IMR-90 (cell line): ENCODE measurements at regions not wholly inside any gene's neighbourhood (a gene's known extent, or its start where the extent isn't known, plus 50 kb on each side); places are given as distances from the start of the nearest gene placed in this dataset.

ENCODE experiments used
- ATAC-seq: fragments of 200-7000 bp; cut with Tn5 transposase; 2 replicates; pipeline ENCODE4 v1.9.1; 2020; ENCODE audit warnings: low read depth, mild to moderate bottlenecking, moderate library complexity
- BruUV-seq: library from RNA; stranded (reverse); fragments of 400-500 nt; replicated peaks from 2 replicates; lab custom pipeline; 2021; lab: Mats Ljungman, UMichigan
- CTCF ChIA-PET: fragments of 300-600 bp; formaldehyde crosslinking; extraction: SDS; loops from one replicate; lab custom pipeline; 2021; ENCODE audit warnings: antibody characterized with exemption; lab: Yijun Ruan, JAX
- POLR2A ChIA-PET: fragments of 300-600 bp; sonication (Branson Sonifier 250); formaldehyde crosslinking; loops from one replicate; lab custom pipeline; 2022; ENCODE audit warnings: antibody characterized with exemption; ENCODE audit not compliant: unreplicated experiment; lab: Charles Lee
- DNase-seq: peaks from one replicate; pipeline ENCODE4 v3.0.0; 2013
- H2AFZ ChIP-seq: replicated peaks from 2 replicates; pipeline ENCODE3; 2013; ENCODE audit warnings: low read length, mild to moderate bottlenecking; ENCODE audit not compliant: poor library complexity
- H2AK5ac ChIP-seq: 2 replicates; pipeline ENCODE4 v1.6.1; 2013; ENCODE audit warnings: low read depth, low read length, inconsistent platforms
- H2AK9ac ChIP-seq: replicated peaks from 2 replicates; pipeline ENCODE3; 2013; ENCODE audit warnings: mild to moderate bottlenecking, low read depth, low read length, moderate library complexity; ENCODE audit not compliant: poor library complexity
- H2BK120ac ChIP-seq: 2 replicates; pipeline ENCODE4 v1.6.1; 2013; ENCODE audit warnings: low read depth, low read length, inconsistent platforms
- H2BK15ac ChIP-seq: 3 replicates; pipeline ENCODE4 v1.6.1; 2013; ENCODE audit warnings: low read depth, low read length, inconsistent platforms
- H2BK20ac ChIP-seq: 2 replicates; pipeline ENCODE4 v1.6.1; 2013; ENCODE audit warnings: low read depth, mild to moderate bottlenecking, inconsistent platforms, low read length, moderate library complexity
- H2BK5ac ChIP-seq: 2 replicates; pipeline ENCODE4 v1.6.1; 2013; ENCODE audit warnings: mild to moderate bottlenecking, low read depth, low read length, inconsistent platforms; ENCODE audit not compliant: poor library complexity, severe bottlenecking
- H3K14ac ChIP-seq: replicated peaks from 2 replicates; pipeline ENCODE4 v1.6.1; 2013; ENCODE audit warnings: low read depth, low read length, inconsistent platforms
- H3K18ac ChIP-seq: 2 replicates; pipeline ENCODE4 v1.6.1; 2013; ENCODE audit warnings: low read depth, low read length, control low read depth
- H3K23ac ChIP-seq: 2 replicates; pipeline ENCODE4 v1.6.1; 2013; ENCODE audit warnings: low read depth, low read length, inconsistent platforms
- H3K27ac ChIP-seq: 2 replicates; pipeline ENCODE4 v1.5.1; 2013; ENCODE audit warnings: mild to moderate bottlenecking, control low read depth, low read length; ENCODE audit not compliant: insufficient read depth
- H3K27me3 ChIP-seq: 2 replicates; pipeline ENCODE4 v1.6.1; 2013; ENCODE audit warnings: low read length; ENCODE audit not compliant: control insufficient read depth, insufficient read depth
- H3K36me3 ChIP-seq: 2 replicates; pipeline ENCODE4 v1.6.1; 2013; ENCODE audit warnings: low read length, mixed read lengths; ENCODE audit not compliant: control insufficient read depth, insufficient read depth
- H3K4ac ChIP-seq: 2 replicates; pipeline ENCODE4 v1.6.1; 2013; ENCODE audit warnings: low read depth, low read length, inconsistent platforms
- H3K4me1 ChIP-seq: 2 replicates; pipeline ENCODE4 v1.6.1; 2013; ENCODE audit warnings: low read length, mixed read lengths; ENCODE audit not compliant: control insufficient read depth, insufficient read depth
- H3K4me2 ChIP-seq: 2 replicates; pipeline ENCODE4 v1.6.1; 2013; ENCODE audit warnings: low read depth, mild to moderate bottlenecking, control low read depth, low read length, moderate library complexity
- H3K4me3 ChIP-seq: 2 replicates; pipeline ENCODE4 v1.5.1; 2013; ENCODE audit warnings: low read depth, mild to moderate bottlenecking, control low read depth, low read length, moderate library complexity; ENCODE audit not compliant: insufficient read depth
- H3K56ac ChIP-seq: 2 replicates; pipeline ENCODE4 v1.6.1; 2013; ENCODE audit warnings: low read length, inconsistent platforms; ENCODE audit not compliant: insufficient read depth; ENCODE audit errors: extremely low read depth
- H3K79me1 ChIP-seq, 2 experiments: 2 replicates each; pipeline ENCODE4 v1.6.1; 2013; ENCODE audit warnings: low read length in 2 of 2, inconsistent platforms in 1 of 2, low read depth in 1 of 2
- H3K9ac ChIP-seq: 2 replicates; pipeline ENCODE4 v1.6.1; 2013; ENCODE audit warnings: low read depth, low read length, control low read depth
- H3K9me1 ChIP-seq: 2 replicates; pipeline ENCODE4 v1.6.1; 2013; ENCODE audit warnings: low read length, inconsistent platforms; ENCODE audit not compliant: insufficient read depth
- H3K9me3 ChIP-seq: 2 replicates; pipeline ENCODE4 v1.6.1; 2013; ENCODE audit warnings: low read length; ENCODE audit not compliant: control insufficient read depth, insufficient read depth
- H4K20me1 ChIP-seq: 2 replicates; pipeline ENCODE4 v1.6.1; 2013; ENCODE audit warnings: low read length, inconsistent platforms; ENCODE audit not compliant: insufficient read depth
- H4K5ac ChIP-seq: 2 replicates; pipeline ENCODE4 v1.6.1; 2013; ENCODE audit warnings: mild to moderate bottlenecking, low read depth, low read length, control low read depth
- H4K8ac ChIP-seq, 2 experiments: 2 replicates each; pipeline ENCODE4 v1.6.1; 2013; ENCODE audit warnings: low read depth in 2 of 2, low read length in 2 of 2, control low read depth in 1 of 2, inconsistent platforms in 1 of 2
- H4K91ac ChIP-seq: 2 replicates; pipeline ENCODE4 v1.6.1; 2013; ENCODE audit warnings: low read depth, low read length, inconsistent platforms; ENCODE audit not compliant: insufficient read depth
- CHD1 ChIP-seq: IDR thresholded peaks from 2 replicates; pipeline ENCODE4 v1.6.1; 2012; ENCODE audit warnings: low read depth, low read length, improper control_type of control experiment
- MAFK ChIP-seq: IDR thresholded peaks from 2 replicates; pipeline ENCODE4 v1.6.1; 2012; ENCODE audit warnings: low read depth, low read length, improper control_type of control experiment
- POLR2A ChIP-seq: IDR thresholded peaks from 2 replicates; pipeline ENCODE4 v1.6.1; 2012; ENCODE audit warnings: mild to moderate bottlenecking, low read depth, low read length
- RCOR1 ChIP-seq: IDR thresholded peaks from 2 replicates; pipeline ENCODE4 v1.6.1; 2012; ENCODE audit warnings: mild to moderate bottlenecking, low read length, improper control_type of control experiment; ENCODE audit not compliant: insufficient replicate concordance
- RFX5 ChIP-seq: IDR thresholded peaks from 2 replicates; pipeline ENCODE4 v1.8.0; 2012; ENCODE audit warnings: low read depth, mild to moderate bottlenecking, low read length, moderate library complexity
- WGBS, 2 experiments: methylation state at CpG; one replicate each; pipeline versions ENCODE4 v1.1.5 to v1.1.7; 2013; ENCODE audit warnings: missing lambda C conversion rate in 2 of 2; ENCODE audit not compliant: insufficient read length in 1 of 2; ENCODE audit errors: extremely low coverage in 2 of 2; 5-methylcytosine and 5-hydroxymethylcytosine counted together
- dilution Hi-C: fragments of 300-500 bp; cut with HindIII; formaldehyde crosslinking; loops from one replicate; pipeline ENCODE4 v1.14.3; 2018; ENCODE audit warnings: low sequenced_read_pairs; ENCODE audit not compliant: unreplicated experiment
- in situ Hi-C: fragments of 300-500 bp; cut with MboI; formaldehyde crosslinking; loops from 3 replicates; pipeline ENCODE4 v1.14.3; 2019; ENCODE audit warnings: low sequenced_read_pairs, inconsistent platforms, mixed read lengths
- intact Hi-C: fragments of 100-400 bp; cut with micrococcal nuclease; formaldehyde crosslinking; loops from 2 replicates; pipeline ENCODE4 v1.10.0; 2022

DNA sequence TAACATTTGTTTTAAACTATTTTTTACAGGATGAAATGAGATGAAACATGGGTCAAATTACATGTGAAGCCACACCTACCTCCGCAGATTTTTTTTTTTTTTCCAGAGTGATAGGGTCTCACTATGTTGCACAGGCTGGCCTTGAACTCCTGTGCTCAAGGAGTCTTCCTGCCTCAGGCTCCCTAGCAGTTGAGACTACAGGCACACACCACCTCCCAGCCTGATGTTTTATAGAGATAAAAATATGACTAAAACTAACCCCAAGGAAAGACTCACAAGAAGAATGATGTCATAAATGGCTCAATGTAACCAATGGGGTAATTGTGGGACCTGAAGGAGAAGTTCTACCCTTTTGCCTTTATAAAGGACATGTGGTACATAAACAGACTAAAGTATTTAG, 52.3 kb upstream of the SOX6 start:
- no peak overlapping the region for H2AK5ac ChIP-seq

More for the DNA sequence above, 52.3 kb upstream of the SOX6 start:
- no TSS peak for BruUV-seq
- no peak overlapping the region for H4K8ac ChIP-seq
- H3K18ac ChIP-seq = no peak overlapping the region
- no peaks in the 10 kb centered on the region for H3K27me3 ChIP-seq
- H3K4me2 ChIP-seq = no peak overlapping the region
- dilution Hi-C loops = no loop called here
- no peaks in the 10 kb centered on the region for H4K20me1 ChIP-seq
- no peak overlapping the region for H2BK5ac ChIP-seq
- H3K36me3 ChIP-seq = no peaks in the 10 kb centered on the region
- TF ChIP-seq MAFK = no peak
- TF ChIP-seq POLR2A = no peak
- no peak for TF ChIP-seq RCOR1
- no peak for TF ChIP-seq CHD1
- TF ChIP-seq RFX5 = no peak
- H3K9me1 ChIP-seq = no peaks in the 10 kb centered on the region
- no peak overlapping the region for H3K23ac ChIP-seq
- intact Hi-C loops = no loop called here
- DNase-seq = no peak
- no peak overlapping the region for H3K56ac ChIP-seq
- ChIA-PET CTCF (interaction anchor here (1.0 kb wide), 1 partner anchor 24 kb away, joined by 3 read pairs; no protein-coding TSS in a partner anchor), POLR2A (no interaction called here)
- H2AK9ac ChIP-seq = no peak overlapping the region
- no peaks in the 10 kb centered on the region for H3K9me3 ChIP-seq
- H3K14ac ChIP-seq = no peak overlapping the region
- H2BK120ac ChIP-seq = no peak overlapping the region
- H2AFZ ChIP-seq = no peak overlapping the region
- no peak overlapping the region for H4K5ac ChIP-seq
- no peaks in the 10 kb centered on the region for H3K4me1 ChIP-seq
- no peak overlapping the region for H3K27ac ChIP-seq
- no peak overlapping the region for H4K91ac ChIP-seq
- ATAC-seq = no peak
- H2BK20ac ChIP-seq = no peak overlapping the region
- WGBS, 2 experiments = no CpG with 5 or more reads among the region's 1 CpG
- H3K4ac ChIP-seq = no peak overlapping the region
- in situ Hi-C loops = no loop called here
- H3K79me1 ChIP-seq = no peaks in the 10 kb centered on the region; a peak in 1 of 4 replicates
- H3K4me3 ChIP-seq = no peak overlapping the region
- no peak overlapping the region for H2BK15ac ChIP-seq
- H3K9ac ChIP-seq = no peak overlapping the region
